Skin epidermis (tissue), 12 donors: ENCODE measurements at regions not wholly inside any gene's neighbourhood (a gene's known extent, or its start where the extent isn't known, plus 50 kb on each side); places are given as distances from the start of the nearest gene placed in this dataset.
"Not testable (repeated sequence)": the region's sequence is repeated elsewhere in the genome, so short reads cannot be mapped to it uniquely, and the experiment has no call there.

Experiments
- H3K27ac ChIP-seq, 21 experiments: fragments of 200-600 bp; sonication (generic) in 11 of 21; one replicate each; pipeline ENCODE4 v1.5.0; 2020; ENCODE audit warnings: mild to moderate bottlenecking in 3 of 21, inconsistent platforms in 2 of 21, moderate library complexity in 2 of 21
- H3K4me3 ChIP-seq, 7 experiments: fragments of 200-600 bp; sonication (generic) in 2 of 7; one replicate each; pipeline ENCODE4 v1.5.0; 2020; ENCODE audit warnings: inconsistent platforms in 2 of 7, mild to moderate bottlenecking in 2 of 7, moderate library complexity in 1 of 7

- peak overlapping the region in 1 of 21 experiments; percentile 14 for H3K27ac ChIP-seq
- H3K4me3 ChIP-seq, result not testable (repeated sequence)
Measured at GRCh38 chr7:55706451-55707195, 134.3 kb upstream of the VOPP1 start.

DNA sequence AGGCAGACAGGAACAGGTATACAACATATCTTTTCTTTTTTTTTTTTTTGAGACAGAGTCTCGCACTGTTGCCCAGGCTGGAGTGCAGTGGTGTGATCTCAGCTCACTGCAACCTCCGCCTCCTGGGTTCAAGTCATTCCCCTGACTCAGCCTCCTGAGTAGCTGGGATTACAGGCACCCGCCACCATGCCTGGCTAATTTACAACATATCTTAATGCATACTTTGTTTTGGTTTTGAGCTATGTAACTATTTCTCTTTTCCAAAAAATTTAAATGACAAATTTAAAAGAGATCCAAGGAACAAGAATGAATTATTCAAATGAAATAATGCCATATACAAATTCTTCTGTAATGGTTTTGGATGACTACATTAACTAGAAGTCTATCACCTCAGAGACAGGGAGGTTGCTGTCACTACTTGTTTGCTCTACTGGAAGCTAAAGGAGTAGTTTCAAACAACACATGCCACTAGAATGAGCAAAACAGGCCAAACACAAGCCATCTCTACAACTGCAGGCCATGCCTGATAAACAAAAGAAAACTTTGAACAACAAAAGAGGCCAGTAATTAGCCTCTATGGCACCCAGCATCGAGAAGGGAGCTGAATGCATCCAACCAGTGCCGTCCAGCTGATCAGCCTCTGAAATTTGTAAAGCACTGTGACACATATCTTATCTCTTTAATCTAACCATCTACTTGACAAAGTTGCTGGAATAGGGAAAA lies 133.6 kb upstream of the VOPP1 start:
- H3K27ac ChIP-seq, H3K4me3 ChIP-seq: not testable (repeated sequence)

- not testable (repeated sequence) for H3K4me3 ChIP-seq, H3K27ac ChIP-seq
Measured at GRCh38 chr7:55702831-55703230, 130.5 kb upstream of the VOPP1 start.

- peak overlapping the region in 3 of 21 experiments; percentile 26 to 61 (median 50) for H3K27ac ChIP-seq
- not testable (repeated sequence) for H3K4me3 ChIP-seq
Measured at GRCh38 chr7:55699450-55699842, 127.1 kb upstream of the VOPP1 start.

- not testable (repeated sequence) for H3K4me3 ChIP-seq
- H3K27ac ChIP-seq, result peak overlapping the region in 4 of 21 experiments; percentile 5 to 69 (median 62)
Measured at GRCh38 chr7:55698607-55699449, 126.5 kb upstream of the VOPP1 start.

GRCh38 chr7:55695893-55696701 lies 123.8 kb upstream of the VOPP1 start:
- H3K4me3 ChIP-seq, result not testable (repeated sequence)
- H3K27ac ChIP-seq, result peak overlapping the region in 3 of 21 experiments; percentile 6 to 44 (median 42)

- not testable (repeated sequence) for H3K4me3 ChIP-seq, H3K27ac ChIP-seq
Measured at GRCh38 chr7:55694484-55694883, 122.2 kb upstream of the VOPP1 start.

DNA sequence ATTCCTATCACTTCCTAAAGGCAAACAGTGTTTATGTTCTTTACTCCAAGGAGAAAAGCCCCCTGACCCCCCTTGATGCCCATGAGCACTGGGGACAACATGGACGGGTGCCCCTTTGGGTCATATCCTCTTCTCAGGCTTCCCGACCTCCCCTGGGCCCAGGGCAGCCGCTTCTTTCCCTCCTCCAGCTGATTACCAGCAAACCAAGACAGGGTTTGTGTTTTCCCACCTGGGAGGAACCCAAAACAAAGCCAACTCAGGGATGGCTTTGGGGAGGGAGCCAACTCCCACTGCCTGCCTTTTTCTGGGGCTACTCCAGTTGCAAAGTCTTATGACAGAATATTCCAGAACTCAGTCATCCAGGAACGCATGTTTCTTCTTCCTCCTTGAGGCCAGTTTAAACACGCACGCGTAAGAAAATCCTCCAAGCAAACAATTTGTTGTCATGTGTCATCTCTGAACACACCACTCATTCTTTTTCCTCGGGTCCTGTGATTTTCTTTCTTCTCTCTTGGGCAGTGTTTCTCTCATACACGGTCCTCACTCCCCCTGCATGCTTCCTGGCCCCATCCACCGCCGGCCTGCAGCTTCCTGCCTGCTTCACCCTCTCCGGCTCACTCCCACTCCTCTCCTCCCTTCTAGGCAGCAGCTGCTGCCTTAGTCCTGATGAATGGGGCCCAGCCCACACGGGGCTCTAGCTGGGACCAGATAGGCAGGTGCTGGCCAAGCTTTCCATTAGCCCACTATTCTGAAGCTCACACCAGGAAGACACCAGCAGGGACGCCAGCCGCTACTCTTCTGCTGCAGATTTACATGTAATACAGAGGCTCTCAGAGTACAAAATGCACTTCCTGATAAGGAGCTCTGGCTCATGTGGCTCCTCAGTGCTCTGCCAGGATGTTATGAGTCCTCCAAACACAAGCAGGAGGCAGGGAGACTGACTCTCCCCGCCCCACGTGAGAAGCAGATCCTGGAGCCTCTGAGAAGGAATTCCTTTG lies 116.7 kb upstream of the VOPP1 start:
- H3K27ac ChIP-seq, result peak overlapping the region in 17 of 21 experiments; percentile 30 to 81 (median 62)
- H3K4me3 ChIP-seq, result not testable (repeated sequence)

DNA sequence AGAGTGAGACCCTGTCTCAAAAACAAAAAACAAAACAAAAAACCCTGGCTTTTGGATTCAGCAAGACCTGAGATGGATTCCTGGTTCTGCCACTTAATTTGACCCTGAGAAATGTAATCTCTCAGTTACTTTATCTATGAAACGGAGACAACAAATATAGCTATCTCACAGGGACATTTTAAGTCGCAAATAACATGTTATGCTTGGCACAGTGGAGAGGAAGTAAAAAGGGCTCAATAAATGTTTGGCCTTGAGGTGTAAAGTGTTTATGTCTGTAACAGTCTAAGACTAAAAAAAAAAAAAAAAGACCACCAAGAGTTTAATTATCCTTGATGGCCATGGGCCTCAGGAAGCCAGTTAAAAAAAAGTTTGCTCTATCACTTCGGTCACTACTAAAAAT lies 116.0 kb upstream of the VOPP1 start:
- not testable (repeated sequence) for H3K4me3 ChIP-seq
- peak overlapping the region in 8 of 21 experiments; percentile 48 to 77 (median 66) for H3K27ac ChIP-seq

- not testable (repeated sequence) for H3K27ac ChIP-seq, H3K4me3 ChIP-seq
Measured at GRCh38 chr7:55687252-55687651, 115.0 kb upstream of the VOPP1 start.

DNA sequence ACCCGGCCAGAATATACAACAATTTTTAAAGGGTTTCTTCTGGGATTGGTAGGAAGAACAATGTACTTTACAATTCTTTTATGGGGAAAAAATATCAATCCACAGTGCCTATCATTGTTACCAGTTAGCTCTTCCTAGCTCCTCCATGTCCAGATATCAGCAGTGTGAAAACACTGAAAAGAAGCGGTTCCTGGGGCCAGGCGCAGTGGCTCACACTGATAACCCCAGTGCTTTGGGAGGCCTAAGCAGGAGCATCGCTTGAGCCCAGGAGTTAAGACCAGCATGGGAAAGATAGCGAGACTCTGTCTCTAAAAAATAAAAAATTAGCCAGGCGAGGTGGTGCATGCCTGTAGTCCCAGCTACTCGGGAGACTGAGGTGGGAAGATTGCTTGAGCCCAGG lies 114.5 kb upstream of the VOPP1 start:
- not testable (repeated sequence) for H3K27ac ChIP-seq

DNA sequence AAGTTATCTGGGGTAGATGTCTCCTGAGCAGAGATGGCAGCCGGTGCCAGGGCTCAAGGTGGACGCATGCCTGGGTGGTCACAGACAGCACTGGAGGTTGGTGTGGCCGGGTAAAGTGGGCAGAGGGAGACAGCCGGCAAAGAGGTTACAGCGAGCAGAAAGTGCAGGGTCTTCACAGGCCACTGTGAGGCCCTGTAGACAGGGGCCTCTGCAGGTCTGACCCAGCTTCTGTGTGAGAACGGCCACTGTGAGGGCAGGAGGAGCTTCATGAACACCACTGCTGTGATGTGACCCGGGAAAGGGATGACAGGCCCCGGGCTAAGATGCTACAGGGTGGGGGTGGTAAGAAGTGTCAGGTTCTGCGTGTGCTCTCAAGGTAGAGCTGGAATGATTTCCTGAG lies 111.2 kb upstream of the VOPP1 start:
- H3K27ac ChIP-seq, H3K4me3 ChIP-seq: not testable (repeated sequence)

More for the DNA sequence above, 114.5 kb upstream of the VOPP1 start:
- not testable (repeated sequence) for H3K4me3 ChIP-seq

GRCh38 chr7:55675589-55675988 lies 103.3 kb upstream of the VOPP1 start:
- H3K4me3 ChIP-seq, H3K27ac ChIP-seq: not testable (repeated sequence)

DNA sequence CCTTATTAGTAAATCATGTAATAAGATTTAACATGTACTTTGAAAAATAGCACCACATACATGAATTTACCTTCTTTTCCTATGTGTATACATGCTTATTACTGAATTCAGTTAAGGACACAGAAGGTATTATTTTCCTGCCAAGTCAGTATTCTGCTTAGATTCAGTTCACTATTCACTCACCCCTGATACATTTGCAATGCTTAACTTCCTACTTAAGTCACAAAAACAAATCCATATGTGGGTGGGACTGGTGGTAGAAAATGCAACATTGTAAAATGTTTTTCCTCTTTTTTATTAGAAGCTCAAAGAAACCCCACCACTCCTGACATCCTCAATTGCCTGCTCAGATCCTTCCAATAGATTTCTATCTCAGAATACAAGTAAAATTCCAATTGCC lies 101.2 kb upstream of the VOPP1 start:
- H3K27ac ChIP-seq, H3K4me3 ChIP-seq: not testable (repeated sequence)

- H3K27ac ChIP-seq, H3K4me3 ChIP-seq: not testable (repeated sequence)
Measured at GRCh38 chr7:55672084-55672483, 99.8 kb upstream of the VOPP1 start.

GRCh38 chr7:55657654-55658053 lies 85.4 kb upstream of the VOPP1 start:
- no peak overlapping the region for H3K27ac ChIP-seq
- no peak overlapping the region for H3K4me3 ChIP-seq

DNA sequence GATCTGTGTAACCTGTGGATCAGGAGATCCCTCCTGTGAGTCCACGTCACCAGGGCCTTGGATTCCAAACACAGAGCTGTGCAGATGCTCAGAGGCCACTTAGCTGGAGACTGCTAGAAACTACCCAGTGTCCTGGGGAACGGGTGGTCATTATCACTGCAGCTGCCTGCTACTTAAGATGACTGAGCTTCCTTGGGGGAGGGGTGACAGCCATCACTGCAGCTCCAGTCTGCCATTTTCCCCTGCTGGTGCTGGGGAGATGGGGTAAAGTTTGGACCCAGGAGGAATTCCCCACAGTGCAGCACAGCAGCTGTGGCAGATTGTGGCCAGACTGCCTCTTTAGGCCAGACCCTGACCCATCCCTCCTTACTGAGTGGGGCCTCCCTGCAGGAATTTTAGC lies 78.8 kb upstream of the VOPP1 start:
- no peak overlapping the region for H3K4me3 ChIP-seq
- H3K27ac ChIP-seq, result no peak overlapping the region

- Histone ChIP-seq H3K27ac (no peak overlapping the region), H3K4me3 (no peak overlapping the region)
Measured at GRCh38 chr7:55649238-55649637, 76.9 kb upstream of the VOPP1 start.
